ENCODE measurements at regions not wholly inside any gene's neighbourhood (a gene's known extent, or its start where the extent isn't known, plus 50 kb on each side); places are given as distances from the start of the nearest gene placed in this dataset.

GRCh38 chr14:62631176-62631575 is 414.1 kb downstream of the KCNH5 start:
- TF ChIP-seq CTCF (IDR thresholded peaks at IDR 0.05), result no peak
- no peak for TF ChIP-seq EZH2 (IDR thresholded peaks at IDR 0.05; ENCODE audit: borderline replicate concordance, insufficient read depth, low read depth, low read length, poor library complexity, severe bottlenecking)
